Effector CD8-positive, alpha-beta T cell (primary cell): ENCODE measurements at regions not wholly inside any gene's neighbourhood (a gene's known extent, or its start where the extent isn't known, plus 50 kb on each side); places are given as distances from the start of the nearest gene placed in this dataset.
"Not testable (repeated sequence)": the region's sequence is repeated elsewhere in the genome, so short reads cannot be mapped to it uniquely, and the experiment has no call there.

Experiments used
- DNase-seq: peaks from one replicate; lab custom pipeline; 2025; lab: John Stamatoyannopoulos, UW

DNA sequence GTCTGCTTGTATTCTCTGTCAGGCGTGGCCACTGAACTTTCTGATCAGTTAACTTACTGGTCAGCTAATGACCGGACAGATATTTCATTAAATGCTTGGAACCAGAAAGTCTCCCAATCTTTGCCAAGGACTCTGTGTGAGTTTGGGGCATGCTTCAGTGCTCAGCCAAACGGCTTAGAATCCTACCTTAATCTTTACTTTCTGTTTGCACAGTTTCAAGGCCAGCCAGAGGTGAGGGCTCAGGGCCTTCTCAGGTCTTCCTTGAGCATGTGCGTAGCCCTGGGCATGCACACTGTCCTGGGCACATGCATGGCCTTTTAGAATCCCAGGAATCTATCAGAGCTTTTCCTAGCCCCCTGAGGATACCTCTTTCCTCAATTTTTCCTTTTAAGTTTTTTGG lies 230.1 kb downstream of the RAB11FIP4 start:
- DNase-seq: no peak

DNA sequence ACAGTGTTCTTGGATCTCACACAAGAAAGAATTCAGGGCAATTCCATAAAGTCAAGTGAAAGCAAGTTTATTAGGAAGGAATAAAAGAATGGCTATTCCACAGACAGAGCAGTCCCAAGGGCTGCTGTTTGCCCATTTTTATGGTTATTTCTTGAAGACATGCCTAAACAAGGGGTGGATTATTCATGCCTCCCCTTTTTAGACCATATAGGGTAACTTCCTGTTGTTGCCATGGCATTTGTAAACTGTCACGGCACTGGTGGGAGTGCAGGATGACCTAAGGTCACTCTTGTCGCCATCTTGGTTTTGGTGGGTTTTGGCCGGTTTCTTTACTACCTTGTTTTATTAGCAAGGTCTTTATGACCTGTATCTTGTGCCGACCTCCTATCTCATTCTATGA lies 219.6 kb downstream of the RAB11FIP4 start:
- DNase-seq: not testable (repeated sequence)

DNA sequence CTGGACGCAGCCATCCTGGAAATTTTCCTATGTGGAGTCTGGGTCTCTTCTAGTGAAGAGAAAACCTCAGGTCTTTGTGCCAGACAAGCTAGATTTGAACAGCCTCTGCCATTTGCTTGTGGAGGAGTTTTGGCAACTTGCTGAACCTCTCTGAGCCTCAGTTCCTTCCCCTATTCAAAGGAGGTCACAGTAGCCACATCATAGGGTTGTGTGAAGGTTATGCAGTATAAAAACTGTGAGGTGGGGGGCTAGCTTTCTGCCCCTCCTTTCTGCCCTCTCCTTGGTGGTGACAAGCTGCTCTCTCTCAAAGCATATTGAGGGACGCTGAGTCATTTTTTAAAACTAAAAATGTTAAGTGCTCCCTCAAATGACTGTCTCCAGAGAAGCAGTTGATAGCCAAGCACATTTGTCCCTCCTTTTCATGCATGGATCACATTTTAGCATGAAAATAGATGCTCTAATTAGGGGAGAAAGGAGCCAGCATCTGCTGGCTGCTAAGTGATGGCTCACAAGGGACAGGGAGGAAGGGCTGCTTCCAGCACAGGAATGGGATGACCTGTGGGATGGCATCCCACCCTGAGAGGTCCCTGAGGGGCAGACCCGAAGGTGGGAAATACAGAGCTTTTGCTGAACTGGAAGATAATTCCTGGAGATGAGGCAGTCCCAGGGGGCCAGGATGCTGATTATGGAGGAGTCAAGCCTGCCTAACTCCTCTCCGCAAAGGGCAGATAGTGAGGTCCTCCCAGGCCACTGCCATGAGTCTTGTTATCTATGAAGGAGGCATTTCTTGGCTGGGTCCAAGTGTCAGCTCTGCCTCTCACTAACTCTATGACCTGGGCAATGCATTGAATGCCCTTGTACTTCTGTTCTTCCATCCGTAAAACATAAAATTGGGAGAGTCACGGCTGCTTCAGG lies 218.8 kb downstream of the RAB11FIP4 start:
- no peak for DNase-seq

DNA sequence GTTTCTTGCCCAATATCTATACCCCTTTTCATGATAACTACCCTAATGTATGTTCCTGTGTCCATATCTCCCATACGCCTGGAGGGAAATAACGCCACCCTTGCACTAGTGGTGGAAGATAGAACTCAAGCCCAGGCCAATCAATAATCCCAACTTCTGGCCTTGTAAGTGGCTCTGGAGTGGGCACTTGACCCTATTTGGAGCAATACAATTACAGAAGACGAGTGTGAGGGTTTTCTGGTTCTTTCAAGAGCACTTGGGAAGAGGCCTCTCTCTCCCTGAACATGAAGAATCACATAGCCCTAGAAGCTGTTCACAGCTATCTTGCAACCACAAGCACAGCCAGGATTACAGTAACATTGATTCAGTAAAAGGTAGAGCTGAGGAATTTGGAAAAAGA lies 217.9 kb downstream of the RAB11FIP4 start:
- no peak for DNase-seq

DNA sequence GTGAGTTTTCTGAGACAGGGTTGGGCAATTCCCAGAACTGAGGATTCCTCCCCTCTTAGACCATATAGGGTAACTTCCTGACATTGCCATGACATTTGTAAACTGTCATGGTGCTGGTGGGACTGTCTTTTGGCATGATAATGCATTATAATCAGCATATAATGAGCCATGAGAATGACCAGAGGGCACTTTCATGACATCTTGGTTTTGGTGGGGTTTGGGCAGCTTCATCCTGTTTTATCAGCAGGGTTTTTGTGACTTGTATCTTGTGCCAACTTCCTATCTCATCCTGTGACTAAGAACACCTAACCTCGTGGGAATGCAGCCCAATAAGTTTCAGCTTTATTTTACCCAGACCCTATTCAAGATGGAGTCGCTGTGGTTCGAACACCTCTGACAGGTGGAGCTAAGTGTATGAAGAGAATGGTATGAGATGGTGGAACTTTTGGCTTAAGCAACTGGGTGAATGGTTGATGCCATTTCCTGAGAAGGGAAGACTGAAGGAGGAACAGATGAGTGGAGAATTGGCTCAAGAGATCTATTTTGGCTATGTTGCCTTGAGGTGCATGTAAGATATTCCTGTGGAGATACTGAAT lies 217.3 kb downstream of the RAB11FIP4 start:
- no peak for DNase-seq

DNA sequence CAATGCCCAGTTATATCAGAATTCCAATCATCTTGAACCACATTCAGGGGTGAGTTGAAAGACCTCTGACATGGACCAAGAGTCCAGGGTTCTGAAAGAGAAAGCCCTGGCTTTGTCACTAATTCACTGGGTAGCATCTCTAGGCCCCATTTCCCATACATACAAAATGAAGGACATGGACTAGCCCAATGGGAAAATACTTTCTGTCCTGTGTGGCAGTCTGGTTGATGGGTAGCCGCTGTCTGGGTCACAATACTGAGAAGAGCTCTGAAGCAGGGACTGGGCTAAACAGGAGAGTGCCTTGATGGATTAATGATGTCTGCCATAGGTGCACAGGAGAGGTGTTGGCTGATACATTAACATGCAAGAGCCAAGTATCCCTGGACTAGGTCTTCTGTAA lies 214.3 kb downstream of the RAB11FIP4 start:
- no peak for DNase-seq

DNA sequence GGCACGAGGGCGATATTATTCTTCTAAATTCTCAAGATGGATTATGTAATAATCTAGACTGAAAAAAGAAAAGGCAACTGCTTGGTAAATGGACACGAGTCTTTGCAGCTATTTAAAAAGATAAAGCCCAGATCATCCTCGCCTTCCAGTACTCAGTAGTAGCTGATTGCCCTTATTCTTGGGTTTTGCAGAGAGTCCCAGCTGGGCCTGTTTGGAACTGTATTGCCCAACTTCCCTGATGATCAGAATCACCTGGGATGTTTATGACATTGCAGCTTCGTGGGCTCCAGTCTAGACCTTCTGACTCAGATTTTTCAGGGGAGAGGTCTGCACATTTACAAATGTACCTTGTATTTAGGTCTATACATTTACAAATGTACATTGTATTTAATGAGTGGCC lies 213.5 kb downstream of the RAB11FIP4 start:
- DNase-seq: no peak

DNA sequence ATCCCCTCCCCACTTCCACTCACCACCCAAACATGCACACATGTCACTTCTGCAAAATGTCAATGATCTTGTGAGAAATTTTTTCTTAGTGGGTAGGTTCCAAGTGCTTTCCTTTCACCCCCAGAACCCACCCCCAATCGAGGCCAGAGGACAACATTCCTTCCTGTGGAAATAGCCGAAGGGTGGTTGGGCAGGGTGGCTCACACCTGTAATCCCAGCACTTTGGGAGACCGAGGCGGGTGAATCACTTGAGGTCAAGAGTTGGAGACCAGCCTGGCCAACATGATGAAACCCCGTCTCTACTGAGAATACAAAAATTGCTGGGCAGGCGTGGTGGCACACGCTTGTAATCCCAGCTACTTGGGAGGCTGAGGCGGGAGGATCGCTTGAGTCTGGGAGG lies 208.7 kb downstream of the RAB11FIP4 start:
- not testable (repeated sequence) for DNase-seq

DNA sequence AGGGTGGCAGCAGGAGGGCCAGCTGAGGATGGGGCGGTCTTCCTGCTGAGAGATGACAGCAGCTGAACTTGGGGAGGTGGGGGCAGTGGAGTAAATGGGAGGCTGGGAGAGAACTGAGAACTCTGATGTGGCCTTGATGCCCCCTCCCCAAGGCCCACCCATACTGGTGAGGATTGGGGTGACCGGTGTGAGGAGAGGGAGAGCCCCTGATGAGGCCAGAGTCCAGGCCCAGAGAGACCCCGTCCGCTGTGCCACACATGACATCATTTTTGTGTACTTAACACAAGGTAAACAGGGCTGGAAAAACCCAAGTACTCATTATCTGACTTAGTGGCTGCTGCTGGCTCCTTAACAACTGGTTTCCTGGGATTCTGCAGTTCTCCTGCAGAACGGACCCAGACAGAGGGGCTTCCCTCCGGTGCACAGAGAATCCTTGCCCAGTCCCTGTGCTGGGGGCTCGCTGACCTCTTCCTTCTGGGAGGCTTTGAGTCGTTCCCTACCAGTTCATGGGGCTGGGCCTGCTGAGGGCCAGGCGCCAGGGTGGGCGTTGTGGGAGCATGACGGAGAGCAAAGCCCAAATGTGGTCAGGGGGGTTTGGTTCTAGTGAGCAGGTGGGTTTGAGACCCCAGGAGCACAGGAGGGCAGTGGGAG lies 207.6 kb downstream of the RAB11FIP4 start:
- DNase-seq: no peak

DNA sequence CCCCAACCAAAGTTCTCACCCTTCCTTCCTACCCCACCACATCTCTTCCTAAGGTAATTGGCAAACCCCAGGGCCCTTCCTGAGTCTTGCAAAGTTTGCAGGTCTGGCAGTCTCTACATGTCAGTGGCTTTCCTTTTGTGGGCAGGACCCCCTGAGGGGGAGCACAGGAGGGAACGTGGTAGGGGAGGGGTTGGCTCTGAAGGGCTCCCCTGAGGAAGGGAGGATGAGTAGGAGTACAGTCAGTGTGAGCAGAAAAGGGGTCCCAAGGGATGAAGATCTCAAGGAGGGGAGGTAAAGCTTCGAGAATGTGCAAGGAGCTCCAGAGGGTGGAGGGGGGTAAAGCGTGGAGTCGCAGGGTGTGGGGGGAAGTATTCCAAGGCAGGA lies 206.9 kb downstream of the RAB11FIP4 start:
- no peak for DNase-seq

DNA sequence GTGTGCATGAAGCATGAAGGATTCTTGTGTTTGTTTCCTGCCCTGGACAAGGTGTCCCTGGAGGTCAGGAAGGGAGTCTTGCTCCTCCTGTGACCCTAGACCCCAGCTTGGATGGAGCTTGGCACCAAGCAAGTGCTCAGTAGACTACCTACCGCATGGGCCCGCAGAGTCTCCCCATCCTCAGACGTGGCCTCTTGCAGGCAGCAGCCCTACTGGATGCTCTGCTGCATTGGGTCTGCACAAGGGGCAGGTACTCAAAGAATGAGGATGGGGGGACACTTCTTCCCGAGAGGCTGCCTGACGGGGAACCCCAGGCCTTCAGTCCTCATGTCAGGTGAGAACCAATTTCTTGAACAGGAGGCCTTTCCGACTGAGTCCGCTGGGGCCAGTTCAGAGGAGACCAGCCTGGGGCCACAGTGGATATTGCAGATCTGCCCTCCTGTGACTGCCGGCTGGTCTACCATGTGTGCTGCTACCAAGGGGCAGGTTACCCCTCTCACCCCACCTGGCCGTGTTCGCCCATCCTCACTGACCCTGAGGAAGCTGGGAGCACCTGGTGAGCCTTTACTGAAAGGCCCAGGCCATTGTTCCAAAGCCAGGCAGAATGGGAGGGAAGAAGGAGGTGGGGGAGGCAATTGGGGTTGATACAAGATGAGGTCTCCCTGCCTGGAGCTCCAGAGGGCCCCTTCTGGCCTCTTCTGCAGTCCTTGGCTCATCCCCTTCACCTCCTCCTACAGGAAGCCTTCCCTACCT lies 206.3 kb downstream of the RAB11FIP4 start:
- no peak for DNase-seq

DNA sequence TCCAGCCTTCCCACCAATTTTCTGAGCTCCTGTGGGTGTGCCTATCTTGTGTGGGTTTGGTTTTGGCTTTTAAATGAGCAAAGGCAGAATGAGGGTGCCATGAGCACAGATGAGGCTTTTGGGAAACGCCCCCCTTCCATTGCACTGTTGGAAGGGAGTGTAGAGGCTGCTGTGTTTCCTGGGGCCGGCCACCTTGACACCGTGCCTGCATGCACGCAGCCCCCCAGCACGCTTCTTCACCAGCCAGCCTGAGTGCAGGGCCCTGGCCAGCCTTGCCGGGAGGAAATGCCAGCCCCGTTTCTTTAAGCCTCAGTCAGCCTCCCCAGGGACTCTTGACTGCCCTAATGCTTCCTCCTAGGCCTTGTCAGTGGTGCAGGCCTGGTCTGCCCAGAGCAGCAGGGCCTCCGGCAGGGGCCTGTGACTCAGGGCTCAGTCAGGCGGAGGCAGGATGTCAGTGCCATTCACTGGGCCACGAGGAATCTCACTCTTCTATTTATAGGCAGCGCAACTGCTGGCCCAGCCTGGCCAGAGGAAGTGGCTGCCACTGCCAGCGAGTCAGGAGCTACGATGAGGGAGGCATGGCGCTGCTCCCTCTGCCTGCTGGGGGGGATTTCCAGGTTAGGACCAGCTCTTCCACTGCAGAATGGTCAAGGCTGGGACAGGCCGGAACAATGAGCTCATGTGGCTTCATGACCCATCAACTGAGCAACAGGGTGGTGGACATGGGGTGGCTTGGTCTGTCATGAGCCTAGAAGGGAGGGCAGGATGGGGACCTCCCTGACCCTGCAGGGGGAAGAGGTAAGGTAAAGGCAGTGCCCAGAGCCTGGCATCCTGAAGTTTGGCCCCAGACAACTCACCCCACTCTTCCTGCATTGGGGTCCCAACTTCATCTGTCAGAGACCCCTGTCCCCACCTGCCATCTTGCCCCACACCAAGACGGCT lies 205.2 kb downstream of the RAB11FIP4 start:
- DNase-seq: no peak

DNA sequence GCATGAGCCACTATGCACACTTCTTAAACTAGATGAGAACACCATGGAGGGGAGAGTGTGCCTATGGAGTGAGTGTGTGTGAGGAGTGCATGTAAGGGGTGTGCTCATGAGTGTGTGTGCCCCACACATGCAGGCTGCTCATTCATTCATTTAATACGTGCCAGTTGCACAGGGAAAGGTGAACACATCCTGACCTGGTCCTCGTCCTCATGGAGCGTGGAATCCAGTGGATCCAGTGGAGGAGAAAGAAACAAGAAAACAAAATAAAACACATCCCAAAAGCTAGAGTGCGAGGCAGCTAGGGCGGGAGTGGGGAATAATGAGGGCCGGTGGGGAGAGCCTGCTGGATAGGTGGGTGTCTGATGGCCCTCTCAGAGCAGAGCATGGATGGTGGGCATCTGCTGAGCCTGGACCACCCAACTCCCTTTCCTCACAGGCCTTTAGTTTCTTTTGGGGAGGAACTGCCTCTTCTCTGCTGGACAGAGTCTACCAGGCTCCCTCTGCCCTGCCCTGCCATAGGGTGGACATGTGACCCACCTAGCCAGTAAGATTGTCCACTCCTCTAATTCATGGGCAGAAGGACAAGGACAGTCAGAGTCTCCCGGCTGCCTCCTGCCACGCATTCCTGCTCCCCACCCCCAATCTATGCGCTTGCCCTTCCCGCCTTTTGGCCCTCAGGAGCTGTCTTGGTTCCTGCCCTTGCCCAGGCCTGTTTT lies 204.3 kb downstream of the RAB11FIP4 start:
- no peak for DNase-seq

DNA sequence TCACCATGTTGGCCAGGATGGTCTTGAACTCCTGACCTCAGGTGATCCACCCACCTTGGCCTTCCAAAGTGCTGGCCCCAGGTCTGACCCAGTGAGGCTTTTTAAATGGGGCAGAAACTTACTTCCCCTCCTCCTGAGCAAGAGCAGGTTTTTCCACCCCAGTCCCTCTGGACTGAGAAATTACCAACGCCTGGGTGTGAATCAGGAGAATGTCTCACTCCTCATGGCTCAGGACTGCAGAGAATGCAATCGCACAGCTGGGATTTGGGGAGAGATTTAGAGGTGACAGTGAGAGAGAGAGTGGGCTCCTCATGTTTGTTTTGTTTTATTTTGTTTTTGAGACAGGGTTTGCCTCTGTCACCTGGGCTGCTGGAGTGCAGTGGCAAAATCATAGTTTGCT lies 203.6 kb downstream of the RAB11FIP4 start:
- DNase-seq: no peak

DNA sequence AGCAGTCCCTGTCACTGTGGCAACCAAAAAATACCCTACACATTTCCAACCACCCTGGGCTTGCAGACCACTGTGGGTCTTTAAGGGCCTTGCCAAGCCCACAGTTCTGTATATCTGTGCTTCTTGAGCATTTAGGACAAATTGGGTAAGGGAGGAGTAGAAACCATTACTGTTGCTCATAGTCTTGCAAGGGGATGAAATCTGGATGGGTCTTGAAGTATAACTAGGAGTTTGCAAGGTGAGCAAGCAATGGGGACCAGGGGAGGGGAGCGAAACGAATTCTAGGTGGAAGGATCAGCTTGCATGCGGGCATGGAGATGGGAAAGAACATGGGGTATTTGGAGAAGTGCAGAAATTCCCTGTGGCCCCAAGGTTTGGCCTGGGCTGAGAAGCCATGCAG lies 202.9 kb downstream of the RAB11FIP4 start:
- no peak for DNase-seq

DNA sequence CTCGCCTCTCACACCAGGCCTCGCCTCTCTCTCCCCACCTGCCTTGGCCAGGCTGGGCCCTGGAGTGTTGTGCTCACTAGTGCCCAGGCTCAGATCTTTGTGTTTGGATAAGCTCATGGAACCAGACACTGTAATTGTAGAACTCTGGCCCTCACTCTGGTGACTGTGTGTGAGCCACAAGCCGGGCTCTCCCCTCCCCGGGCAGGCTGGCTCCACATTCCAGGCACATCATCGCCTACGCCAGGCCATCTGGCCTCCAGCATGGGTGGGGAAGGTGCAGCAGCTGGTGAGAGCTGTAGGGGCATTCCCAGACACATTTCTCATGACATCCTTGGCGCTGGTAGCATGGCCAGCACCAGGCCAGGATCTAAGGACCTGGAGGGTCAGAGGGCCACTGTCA lies 202.3 kb downstream of the RAB11FIP4 start:
- no peak for DNase-seq

DNA sequence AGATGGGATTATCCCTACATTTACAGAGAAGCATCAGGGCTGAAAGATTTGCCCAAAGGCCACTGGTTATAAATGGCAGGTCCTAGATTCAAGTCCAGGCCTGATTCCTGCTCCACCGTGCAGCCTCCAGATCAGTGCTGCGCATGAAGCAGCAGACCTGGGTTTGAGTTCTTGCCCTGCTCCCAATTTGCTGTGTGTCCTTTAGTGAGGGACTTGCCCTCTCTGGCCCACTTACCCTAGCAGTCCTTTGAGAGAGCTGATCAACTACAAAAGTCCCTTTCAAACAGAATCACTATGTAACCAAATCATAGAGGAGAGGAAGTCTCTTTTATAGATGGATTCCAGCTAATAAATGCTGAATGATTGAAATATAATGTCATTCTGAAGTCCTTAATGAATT lies 200.4 kb downstream of the RAB11FIP4 start:
- DNase-seq: no peak

DNA sequence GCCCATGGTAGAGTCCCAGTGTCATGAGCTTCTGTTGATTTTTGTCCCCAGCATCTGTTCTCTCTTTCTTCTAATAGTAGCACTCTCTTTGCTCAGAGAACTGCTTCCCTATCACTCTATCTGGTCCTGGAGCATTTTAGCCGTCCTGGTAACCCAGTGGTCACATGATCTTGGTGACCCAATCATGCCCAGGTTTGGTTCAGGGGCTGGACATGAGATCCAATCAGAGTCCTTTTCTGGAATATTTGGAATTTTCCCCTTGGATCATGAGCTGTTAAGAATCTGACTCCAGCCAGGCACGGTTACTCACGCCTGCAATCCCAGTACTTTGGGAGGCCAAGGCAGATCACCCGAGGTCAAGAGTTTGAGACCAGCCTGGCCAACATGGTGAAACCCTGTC lies 197.0 kb downstream of the RAB11FIP4 start:
- DNase-seq: no peak

DNA sequence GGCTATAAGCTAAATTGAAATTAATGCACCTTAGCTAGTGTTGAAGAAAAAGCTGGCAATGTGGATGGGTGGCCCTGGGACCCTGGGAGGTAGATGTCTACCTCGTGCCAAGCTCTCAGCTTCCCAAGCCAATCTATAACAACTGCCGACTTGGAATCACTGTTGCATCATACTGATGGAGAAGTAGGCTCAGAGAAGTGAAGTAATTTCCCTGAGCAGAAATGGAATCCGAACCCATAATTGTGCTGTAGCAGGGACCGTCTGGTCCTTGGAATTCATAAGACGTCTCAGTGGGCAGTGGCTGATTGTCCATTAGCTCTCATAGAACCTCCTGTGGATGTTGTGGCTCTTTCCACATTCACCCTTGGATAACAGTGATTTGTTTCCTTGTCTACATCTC lies 196.6 kb downstream of the RAB11FIP4 start:
- no peak for DNase-seq
